ENCODE measurements at regions not wholly inside any gene's neighbourhood (a gene's known extent, or its start where the extent isn't known, plus 50 kb on each side); places are given as distances from the start of the nearest gene placed in this dataset.

GRCh38 chr18:75157851-75158250, 51.1 kb downstream of the PTGR3 start:
- no peak for TF ChIP-seq POLR2A (IDR thresholded peaks at IDR 0.05)
- no peak for TF ChIP-seq CTCF (IDR thresholded peaks at IDR 0.05)
